HG03457 (cell line): ENCODE measurements at regions not wholly inside any gene's neighbourhood (a gene's known extent, or its start where the extent isn't known, plus 50 kb on each side); places are given as distances from the start of the nearest gene placed in this dataset.

Experiments used
- ATAC-seq: cut with Tn5 transposase; IDR thresholded peaks from one replicate; pipeline ENCODE4 v1.9.1; 2021; ENCODE audit warnings: moderate number of reproducible peaks; ENCODE audit not compliant: unreplicated experiment

DNA sequence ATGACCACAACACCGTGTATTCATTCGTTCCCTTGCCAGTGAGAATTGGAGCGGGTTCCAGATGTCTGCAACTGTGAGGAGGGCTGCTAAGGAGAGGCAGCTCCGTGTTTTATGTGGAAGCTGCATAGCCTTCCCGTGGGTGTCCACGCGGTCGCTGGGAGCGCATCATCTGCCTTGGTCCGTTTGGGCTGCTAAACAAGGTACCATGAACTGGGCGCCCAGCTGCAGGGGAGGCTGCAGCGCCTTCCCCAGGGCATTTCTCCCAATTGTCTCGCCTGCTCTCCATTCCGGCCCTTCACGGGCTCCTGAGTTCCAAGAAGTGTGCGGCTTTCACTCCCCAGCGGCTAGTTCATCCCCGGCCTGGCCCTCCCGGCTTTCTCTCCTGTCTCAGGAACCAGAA, 1446.4 kb downstream of the TBC1D22A start:
- no peak for ATAC-seq

DNA sequence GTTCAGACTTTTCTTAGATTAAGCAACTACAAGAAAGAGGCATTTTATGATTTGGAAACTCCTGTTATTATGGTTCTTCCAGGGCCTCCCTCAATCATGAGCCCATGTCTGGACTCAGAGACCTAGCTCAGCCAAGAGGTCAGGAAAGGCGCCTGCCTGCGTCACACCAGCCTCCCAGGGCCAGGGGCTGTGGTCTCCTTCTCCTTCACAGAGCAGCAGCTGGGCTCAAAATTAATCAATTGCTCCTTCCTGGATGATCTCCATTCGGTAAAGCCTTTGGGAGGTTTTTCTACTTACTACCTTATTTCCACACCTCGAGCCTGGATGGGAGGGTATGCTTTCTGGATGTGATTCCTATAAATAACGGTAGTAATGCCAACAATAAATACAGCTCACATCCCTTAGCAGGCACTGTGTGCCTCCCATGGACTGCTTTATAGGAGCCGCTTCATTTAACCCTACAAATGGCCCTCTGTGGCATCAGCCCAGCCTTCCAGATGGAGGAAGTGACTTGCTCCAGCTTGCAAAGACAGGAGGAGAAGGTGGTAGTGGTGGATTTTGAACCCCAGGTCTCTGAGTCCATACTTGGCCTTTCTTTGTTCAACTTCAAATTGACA, 1445.6 kb downstream of the TBC1D22A start:
- ATAC-seq: no peak

DNA sequence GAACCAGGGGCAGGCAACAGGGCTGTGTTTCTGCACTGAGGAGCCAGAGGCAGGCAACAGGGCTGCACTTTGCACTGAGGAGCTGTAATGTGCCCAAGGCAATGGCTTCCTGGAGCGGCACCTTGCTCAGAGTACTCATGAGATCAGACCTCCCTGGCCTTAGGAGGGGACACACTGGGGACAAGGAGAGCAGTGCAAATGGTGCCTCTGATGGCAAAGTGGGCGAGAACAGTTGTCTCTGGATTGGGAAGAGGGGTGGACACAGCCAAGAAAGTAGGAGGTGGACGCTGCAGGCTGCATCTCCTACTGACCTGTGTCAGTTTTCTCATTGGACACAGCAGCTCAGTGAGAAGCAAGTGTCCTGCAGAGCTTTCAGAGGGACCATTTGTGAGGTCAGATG, 1443.3 kb downstream of the TBC1D22A start:
- no peak for ATAC-seq

DNA sequence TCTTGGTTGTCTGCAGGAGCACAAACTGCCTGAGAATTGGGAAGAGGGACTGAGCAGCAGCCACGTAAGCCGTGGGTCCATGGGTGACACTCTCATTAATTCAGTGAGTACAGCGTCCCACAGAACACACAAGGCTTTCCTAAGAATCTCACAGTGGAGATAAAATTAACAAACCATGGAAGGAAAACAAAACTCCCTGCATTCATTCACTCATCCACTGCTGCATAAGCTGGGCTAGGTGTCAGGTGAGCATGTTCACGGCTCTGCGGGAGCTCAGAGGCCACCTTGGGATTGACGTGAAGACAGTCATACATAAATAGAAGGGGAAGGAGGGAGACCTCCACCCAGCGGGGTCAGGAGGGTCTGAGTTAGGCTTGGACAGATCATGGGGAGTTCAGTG, 1442.7 kb downstream of the TBC1D22A start:
- ATAC-seq: no peak

DNA sequence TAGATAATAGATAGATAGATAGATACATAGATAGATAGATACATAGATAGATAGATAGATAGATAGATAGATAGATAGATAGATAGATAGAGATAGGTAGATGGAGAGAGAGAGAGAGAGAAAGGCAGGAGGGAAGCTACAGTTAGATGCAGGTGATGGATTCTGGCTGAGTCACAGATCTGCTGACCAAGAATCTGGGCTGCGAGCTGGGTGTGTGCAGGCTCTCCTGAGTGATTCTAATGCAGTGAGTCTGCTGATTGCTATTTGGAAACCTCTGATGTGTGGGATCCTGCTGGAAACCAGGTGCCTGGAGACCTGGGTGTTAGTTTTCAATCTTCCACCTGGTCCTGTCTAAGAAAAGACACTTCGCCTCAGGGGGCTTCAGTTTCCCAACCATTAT, 1441.8 kb downstream of the TBC1D22A start:
- no peak for ATAC-seq

DNA sequence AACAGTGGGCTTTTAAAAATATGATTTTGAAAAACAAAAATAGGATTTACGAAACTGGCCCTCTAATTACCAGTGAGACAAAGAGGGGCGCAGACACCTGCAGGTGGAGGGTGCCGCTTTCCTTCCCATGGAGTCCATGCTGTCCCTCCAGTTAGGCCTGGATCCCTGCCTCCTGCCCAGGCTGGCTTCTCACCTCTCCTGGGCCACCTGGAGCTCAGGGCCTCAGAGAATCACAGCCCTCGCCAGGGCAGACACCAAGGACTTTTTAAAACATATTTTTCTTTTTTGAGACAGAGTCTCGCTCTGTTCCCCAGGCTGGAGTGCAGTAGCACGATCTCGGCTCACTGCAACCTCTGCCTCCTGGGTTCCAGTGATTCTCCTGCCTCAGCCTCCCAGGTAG, 1437.2 kb downstream of the TBC1D22A start:
- no peak for ATAC-seq

DNA sequence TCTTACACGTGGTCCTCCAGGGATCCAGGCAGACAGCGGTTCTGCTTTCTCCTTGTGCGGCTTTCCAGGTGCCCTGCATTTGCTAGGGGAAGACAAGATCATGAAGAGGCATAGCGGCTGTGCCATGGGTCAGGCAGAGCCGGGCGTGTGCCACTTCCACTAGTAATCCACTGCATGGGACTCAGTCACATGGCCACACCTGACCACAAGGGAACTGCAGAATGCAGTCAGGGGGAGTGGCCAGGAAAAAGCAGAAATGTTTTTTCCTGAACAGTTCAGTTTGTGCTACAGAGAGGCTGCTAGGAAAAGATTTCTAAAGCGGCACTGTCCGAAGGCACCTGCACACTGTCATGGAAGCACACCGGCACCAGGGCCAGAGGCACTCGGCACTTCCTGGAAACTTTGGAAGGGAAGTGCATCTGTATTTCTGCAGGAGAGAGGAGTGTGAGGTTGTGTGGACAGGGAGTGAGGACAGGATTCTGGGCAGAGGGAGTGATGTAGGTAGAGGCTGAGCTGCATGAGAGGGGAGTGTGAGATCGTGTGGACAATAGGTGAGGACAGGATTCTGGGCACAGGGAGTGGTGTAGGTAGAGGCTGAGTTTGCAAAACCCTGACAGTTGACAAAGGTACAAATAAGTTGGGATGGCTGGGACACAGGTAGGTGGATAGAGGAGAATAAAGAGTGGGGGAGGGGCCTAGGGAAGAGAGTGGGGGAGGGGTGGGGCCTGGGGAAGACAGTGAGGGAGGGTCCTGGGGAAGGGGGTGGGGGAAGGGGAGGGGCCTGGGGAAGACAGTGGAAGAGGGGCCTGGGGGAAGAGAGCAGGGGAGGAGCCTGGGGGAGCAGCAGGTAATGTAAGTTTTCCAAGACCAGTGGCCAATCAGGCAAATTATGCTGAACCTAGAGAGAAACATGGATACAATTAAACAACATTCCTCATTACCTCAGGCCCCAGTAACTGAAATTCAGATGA, 1436.3 kb downstream of the TBC1D22A start:
- no peak for ATAC-seq

DNA sequence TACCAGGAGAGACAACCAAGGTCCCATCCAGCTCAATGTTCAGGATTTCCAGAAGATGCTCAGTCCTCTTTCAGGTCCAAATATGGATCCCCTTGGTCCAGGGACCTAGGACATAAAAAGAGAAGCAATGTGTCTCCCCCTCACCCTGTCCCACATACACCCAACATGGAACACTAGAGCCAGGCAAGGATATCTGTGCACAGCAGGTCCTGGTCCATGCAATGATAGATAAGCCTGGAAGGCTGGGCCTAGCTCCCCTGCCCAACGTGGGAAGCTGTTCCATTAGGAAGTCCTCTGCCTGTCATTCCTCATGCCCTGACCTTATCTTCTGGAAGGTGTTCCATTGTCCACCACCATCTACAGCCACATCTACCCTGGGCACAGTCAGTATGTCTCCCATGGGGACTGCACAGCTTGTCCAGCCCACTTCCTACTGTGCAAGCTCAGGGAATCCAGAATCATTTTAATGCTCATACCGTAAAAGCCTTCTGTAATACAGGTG, 1434.8 kb downstream of the TBC1D22A start:
- ATAC-seq: no peak

DNA sequence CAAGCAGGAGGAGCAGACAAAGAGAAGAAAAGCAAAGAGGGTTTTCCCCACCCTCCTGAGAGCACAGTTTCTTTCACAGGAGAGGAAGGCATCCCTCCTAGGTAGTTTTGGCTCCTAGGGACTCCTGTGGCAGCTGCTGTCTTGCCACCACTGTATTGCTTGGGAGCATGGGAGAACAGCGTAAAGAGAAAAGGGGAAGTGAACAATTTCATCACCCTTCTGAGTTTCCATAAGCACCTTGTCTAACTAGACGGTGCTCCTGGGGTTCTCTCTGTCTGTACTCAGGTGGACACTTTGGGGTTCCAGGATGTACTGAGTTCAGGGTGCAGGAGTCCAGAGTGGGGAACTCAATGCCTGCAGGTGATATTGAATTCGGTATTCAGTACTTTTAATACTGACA, 1430.5 kb downstream of the TBC1D22A start:
- no peak for ATAC-seq

DNA sequence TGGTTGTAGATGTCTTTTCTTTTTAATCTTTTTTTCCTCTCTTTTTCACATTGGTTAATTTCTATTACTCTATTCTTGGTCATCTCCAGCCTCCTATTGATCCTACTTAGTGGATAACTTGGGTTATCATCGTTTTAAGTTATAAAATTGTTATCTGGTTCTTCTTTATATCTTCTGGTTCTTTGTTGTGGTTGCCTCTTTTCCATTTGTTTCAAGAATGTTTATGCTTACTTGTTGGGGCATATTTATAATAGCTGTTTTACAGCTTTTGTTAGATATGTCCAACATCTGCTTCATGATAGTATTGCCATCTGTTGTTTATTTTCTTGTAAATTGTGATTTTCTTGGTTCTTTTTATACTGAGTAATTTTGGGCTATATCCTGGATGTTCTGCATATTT, 1429.6 kb downstream of the TBC1D22A start:
- ATAC-seq: no peak

DNA sequence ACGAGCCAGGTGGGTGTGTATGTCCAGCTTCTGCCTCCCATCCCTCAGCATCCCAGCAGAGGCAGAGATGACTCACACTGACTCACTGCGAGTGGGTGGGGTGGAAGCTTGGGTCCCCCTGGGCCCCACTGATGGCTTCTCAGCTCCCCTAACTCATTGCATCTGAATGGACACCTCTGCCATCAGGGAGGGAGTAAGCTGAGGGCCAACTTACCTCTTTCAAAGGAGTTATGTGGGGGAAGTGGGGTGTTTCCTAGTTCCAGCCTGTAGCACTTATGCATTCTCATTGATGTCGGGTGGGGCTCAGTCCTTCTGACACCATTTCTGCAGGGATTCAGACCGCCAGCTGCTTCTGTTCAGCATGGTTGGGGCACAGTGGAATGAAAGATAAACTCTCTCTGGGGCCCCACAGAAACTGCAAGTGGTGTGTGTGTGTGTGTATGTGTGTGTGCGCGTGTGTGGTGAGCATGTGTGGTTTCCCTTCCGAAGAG, 1425.8 kb downstream of the TBC1D22A start:
- no peak for ATAC-seq

DNA sequence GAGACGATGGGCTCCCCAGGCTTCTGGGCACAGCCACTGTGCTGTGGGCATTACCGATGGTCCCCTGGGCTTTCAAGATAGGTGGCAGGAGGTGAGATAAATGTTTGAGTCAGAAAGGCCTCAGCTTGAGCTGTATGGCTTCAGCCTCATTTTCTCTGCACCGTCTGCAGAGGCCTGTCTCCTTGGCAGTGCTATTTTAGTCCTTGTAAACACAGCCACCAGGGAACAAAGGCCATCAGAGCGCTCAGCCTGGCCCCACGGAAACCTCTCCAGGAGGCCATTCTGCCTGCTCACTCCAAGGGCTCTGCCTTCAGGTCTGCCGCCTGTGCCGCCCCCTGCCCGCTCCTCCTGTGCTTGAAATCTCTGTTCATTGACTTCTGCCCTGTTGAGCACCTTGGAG, 1424.9 kb downstream of the TBC1D22A start:
- no peak for ATAC-seq

DNA sequence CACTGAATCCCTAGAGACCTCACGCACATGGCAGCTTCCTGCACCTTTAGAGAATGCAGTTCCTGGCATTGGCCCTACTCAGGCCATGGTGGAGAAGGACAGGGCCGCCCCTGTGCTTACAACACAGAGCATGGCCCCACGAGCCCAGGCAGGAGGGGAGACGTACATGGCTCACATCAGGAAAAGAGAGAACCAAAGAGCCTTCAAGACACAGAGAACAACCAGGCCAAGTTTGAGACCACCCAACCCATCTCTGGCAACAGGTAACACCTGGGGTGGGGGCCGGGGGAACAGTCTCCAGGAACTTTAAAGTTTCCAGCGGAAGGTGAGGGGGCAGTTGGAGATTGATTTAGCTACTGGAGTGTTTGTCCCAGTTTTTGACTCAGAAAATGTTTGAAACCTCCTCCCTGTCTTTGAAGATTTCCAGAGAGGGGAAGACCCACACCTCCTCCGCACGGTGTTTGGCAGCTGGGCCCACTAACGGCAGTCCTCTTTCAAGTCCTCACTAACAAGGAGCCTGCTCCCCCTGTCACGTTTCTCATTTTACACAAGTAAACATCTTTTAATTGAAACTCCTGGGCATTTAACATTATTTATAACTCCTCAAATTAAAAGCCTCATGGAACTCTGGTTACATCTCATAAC, 1423.8 kb downstream of the TBC1D22A start:
- no peak for ATAC-seq

DNA sequence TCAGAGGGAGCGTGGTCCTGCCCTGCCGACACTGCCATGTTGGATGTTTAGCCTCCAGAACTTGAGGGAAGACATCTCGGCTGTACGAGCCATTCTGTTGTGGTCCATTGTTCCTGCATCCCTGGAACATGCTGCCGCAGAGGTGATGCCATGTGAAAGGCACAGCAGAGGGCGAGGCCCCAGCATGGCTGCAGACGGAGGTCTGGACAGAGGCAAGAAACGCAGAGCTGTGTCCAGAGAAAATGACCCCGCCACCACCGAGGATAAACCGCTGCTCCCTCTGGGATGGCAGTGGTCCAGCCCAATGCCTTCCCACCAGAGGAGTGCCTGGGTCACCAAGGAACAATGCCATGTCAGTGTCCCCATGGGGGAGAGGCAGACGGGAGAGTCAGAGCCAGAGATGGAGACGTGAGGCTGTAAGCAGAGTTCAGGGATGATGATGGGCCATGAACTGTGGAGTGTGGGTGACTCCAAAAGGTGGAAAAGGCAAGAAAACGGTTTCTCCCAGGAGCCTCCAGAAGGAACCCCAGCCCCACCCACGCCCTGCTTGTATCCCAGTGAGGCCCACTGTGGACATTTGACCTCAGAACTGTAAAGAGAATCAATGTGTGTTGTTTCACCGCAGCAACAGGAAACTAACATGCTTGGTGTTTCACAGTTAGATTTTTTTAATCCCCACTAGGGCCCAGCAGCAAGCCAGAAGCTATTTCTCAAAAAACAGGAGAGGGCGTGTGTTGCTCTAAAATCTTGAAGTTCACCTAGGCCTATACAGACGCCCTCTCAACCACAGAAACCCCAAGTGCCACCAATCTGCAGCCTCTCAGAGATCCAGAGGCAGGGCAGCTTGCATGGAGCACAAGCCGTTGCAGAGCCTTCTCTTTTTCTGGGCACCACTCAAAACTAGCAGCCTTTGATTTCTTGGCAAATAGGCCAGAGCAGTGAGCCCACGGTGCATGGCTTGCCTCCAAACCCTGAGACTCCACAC, 1422.9 kb downstream of the TBC1D22A start:
- ATAC-seq: no peak

DNA sequence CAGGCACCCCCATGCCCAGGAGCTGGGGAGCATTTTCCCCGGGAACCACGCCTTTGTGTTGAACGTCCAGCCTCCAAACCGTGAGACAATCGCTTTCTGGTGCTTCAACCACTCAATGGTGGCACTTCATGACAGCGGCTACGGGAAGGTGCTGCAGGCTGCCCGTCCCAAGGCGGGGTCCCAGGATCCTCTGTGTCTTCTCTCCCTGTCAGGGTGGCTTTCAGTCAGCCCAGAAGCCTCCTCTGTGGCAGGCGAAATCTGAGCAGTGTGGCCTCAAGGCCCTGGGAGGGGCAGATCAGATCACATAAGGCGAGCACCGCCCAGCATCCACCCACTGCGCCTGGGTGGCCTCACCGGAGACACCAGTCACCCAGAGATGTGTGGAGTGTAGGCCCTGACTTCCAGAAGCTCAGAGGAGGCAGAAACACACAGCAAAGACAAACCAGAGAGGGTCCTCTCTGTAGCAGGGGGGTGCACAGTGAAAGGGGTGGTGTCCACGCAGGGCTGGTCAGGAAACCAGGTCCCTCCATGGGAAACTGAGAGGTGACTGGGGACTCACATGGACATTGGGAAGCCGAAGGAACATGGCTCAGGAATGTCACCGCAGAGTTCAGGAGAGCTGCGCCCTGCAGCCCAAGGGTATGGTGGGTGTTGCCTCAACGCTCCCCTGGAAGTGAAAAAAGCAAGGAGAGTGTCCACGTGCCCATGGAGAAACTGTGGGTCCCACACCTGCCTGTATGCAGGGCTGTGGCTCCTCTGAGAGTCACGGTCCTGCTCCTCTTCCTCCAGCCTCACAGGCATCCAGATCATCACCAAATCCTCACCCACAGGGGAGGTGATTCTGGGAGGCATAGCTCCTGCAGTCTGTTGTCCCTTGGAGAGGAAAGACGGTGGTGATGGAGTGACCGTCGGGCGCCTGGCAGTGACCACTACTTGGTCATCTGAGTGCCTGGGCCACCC, 1420.7 kb downstream of the TBC1D22A start:
- ATAC-seq: no peak

DNA sequence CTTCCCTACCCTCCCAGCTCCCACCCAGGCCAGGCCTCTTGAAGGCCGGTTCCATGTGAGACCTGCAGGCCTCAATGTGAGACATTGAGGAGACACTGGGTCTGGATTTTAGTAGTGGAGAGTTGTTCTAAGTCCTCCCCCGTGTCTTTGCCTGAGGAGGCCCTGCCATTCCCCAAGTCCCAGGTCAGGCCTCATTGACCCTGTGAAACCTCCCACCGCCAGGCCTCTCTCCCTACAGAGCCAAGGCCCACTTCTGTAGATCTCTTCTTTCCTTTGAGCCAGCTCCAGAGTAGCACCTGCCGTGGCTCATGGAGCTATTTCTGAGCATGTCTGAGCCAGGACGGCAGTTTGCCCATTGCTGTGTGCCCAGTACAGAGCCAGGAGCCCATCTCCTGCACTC, 1419.6 kb downstream of the TBC1D22A start:
- ATAC-seq: no peak

DNA sequence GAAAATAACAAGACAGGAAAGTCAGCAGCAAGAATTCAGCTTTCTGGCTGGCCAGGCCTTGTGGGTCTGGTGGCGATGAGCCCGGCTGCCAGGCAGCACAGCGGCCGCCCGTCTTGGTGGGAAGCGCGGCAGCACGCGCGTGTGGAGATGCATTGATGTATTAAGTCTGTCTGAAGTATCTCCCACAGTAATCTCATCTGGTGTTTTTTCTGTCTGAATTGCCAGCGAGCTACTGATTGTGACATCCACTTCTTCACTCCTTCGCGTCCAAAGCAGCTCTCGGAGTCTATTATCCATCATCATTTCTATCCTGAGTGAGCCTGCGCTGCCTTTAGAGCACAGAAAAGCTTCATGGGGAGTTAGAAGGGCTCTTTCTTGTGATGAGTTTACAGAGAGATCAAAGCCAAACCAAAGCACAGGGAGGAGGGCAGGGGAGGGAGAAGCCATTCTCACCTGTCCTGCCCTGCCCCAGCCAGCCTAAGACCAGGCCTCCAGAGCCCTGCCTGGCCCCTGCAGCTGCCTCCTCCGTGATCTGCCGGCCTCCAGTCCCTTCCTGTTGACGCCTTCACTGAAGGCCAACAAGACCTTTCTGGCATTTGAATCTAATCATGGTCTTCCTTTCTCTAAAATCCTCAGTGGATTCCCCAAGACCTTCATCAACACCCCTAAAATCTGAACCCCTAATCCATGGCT, 1419.0 kb downstream of the TBC1D22A start:
- ATAC-seq: no peak

DNA sequence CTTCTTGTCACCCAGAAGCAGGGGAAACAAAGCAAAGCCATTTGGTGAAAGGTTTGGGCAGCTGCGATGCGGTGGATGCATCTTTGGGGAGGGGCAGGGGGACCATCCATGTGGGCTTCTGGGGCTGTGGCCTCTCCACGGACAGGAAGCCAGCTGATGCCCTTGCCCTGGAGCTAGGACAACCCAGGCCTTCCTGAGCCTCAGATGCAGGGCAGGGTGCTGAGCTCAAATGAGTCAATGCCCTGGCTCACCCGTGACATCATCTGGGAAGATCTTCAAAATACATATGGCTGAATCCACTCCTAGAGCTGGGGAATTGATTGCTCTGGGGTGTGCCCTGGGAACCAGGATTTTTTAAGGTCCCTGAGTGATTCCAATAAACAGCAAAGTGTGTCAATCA, 1418.2 kb downstream of the TBC1D22A start:
- ATAC-seq: no peak
